ENCODE measurements at regions not wholly inside any gene's neighbourhood (a gene's known extent, or its start where the extent isn't known, plus 50 kb on each side); places are given as distances from the start of the nearest gene placed in this dataset.

- no peak overlapping the region for H3K27ac ChIP-seq (ENCODE audit: low read depth in 1 of 2, low read length in 1 of 2)
- no peaks in the 10 kb centered on the region for H3K4me1 ChIP-seq (ENCODE audit: control insufficient read depth in 5 of 5, insufficient read depth in 5 of 5, low read length in 5 of 5)
- DNase-seq (no peak), ATAC-seq (ENCODE audit: insufficient read depth, low FRiP score) (no peak)
- WGBS, 2 donors: 86 to 94% methylated on average over 6 of the region's 6 CpGs
- TF ChIP-seq CTCF (IDR thresholded peaks at IDR 0.05; ENCODE audit: control extremely low read depth, extremely low read depth): no peak
- no peaks in the 10 kb centered on the region for H3K36me3 ChIP-seq (ENCODE audit: control insufficient read depth in 4 of 4, insufficient read depth in 4 of 4, low read length in 4 of 4)
- no peak overlapping the region for H3K9ac ChIP-seq (ENCODE audit: insufficient read depth in 1 of 2, low read length in 2 of 2)
- no peaks in the 10 kb centered on the region for H3K9me3 ChIP-seq (ENCODE audit: control insufficient read depth in 4 of 4, insufficient read depth in 3 of 4, low read length in 3 of 4)
- H3K4me3 ChIP-seq: no peak overlapping the region
- H3K27me3 ChIP-seq (ENCODE audit: control insufficient read depth in 3 of 3, insufficient read depth in 3 of 3, low read length in 2 of 3): no peaks in the 10 kb centered on the region
Observed at GRCh38 chr7:10798044-10798443, 175.6 kb upstream of the PHF14 start.

- Histone ChIP-seq H3K9me3 (ENCODE audit: control insufficient read depth in 4 of 4, insufficient read depth in 3 of 4, low read length in 3 of 4) (no peaks in the 10 kb centered on the region), H3K27ac (ENCODE audit: low read depth in 1 of 2, low read length in 1 of 2) (no peak overlapping the region), H3K27me3 (ENCODE audit: control insufficient read depth in 3 of 3, insufficient read depth in 3 of 3, low read length in 2 of 3) (no peaks in the 10 kb centered on the region), H3K9ac (ENCODE audit: insufficient read depth in 1 of 2, low read length in 2 of 2) (no peak overlapping the region), H3K4me1 (ENCODE audit: control insufficient read depth in 5 of 5, insufficient read depth in 5 of 5, low read length in 5 of 5) (no peaks in the 10 kb centered on the region), H3K36me3 (ENCODE audit: control insufficient read depth in 4 of 4, insufficient read depth in 4 of 4, low read length in 4 of 4) (no peaks in the 10 kb centered on the region), H3K4me3 (no peak overlapping the region)
- ATAC-seq (ENCODE audit: insufficient read depth, low FRiP score) (no peak), DNase-seq (no peak)
- TF ChIP-seq CTCF (IDR thresholded peaks at IDR 0.05; ENCODE audit: control extremely low read depth, extremely low read depth): no peak
- WGBS, 2 donors: 93 to 94% methylated on average over 5 of the region's 5 CpGs
Observed at GRCh38 chr7:10799475-10799874, 174.2 kb upstream of the PHF14 start.

GRCh38 chr7:10802011-10802410 lies 171.7 kb upstream of the PHF14 start:
- TF ChIP-seq CTCF (IDR thresholded peaks at IDR 0.05; ENCODE audit: control extremely low read depth, extremely low read depth): no peak
- Histone ChIP-seq H3K36me3 (ENCODE audit: control insufficient read depth in 4 of 4, insufficient read depth in 4 of 4, low read length in 4 of 4) (no peaks in the 10 kb centered on the region), H3K27me3 (ENCODE audit: control insufficient read depth in 3 of 3, insufficient read depth in 3 of 3, low read length in 2 of 3) (no peaks in the 10 kb centered on the region), H3K9ac (ENCODE audit: insufficient read depth in 1 of 2, low read length in 2 of 2) (no peak overlapping the region), H3K9me3 (ENCODE audit: control insufficient read depth in 4 of 4, insufficient read depth in 3 of 4, low read length in 3 of 4) (no peaks in the 10 kb centered on the region), H3K4me1 (ENCODE audit: control insufficient read depth in 5 of 5, insufficient read depth in 5 of 5, low read length in 5 of 5) (no peaks in the 10 kb centered on the region), H3K4me3 (no peak overlapping the region), H3K27ac (ENCODE audit: low read depth in 1 of 2, low read length in 1 of 2) (no peak overlapping the region)
- ATAC-seq (ENCODE audit: insufficient read depth, low FRiP score): no peak
- no peak for DNase-seq
- WGBS, 2 donors: 86 to 93% methylated on average over 4 of the region's 4 CpGs

- H3K4me3 ChIP-seq: no peak overlapping the region
- no peaks in the 10 kb centered on the region for H3K36me3 ChIP-seq (ENCODE audit: control insufficient read depth in 4 of 4, insufficient read depth in 4 of 4, low read length in 4 of 4)
- no peak for DNase-seq
- no peak overlapping the region for H3K27ac ChIP-seq (ENCODE audit: low read depth in 1 of 2, low read length in 1 of 2)
- no peak for ATAC-seq (ENCODE audit: insufficient read depth, low FRiP score)
- H3K27me3 ChIP-seq (ENCODE audit: control insufficient read depth in 3 of 3, insufficient read depth in 3 of 3, low read length in 2 of 3): no peaks in the 10 kb centered on the region
- H3K9me3 ChIP-seq (ENCODE audit: control insufficient read depth in 4 of 4, insufficient read depth in 3 of 4, low read length in 3 of 4): no peaks in the 10 kb centered on the region
- WGBS, 2 donors: 86 to 93% methylated on average over 2 of the region's 2 CpGs
- no peak for TF ChIP-seq CTCF (IDR thresholded peaks at IDR 0.05; ENCODE audit: control extremely low read depth, extremely low read depth)
- H3K4me1 ChIP-seq (ENCODE audit: control insufficient read depth in 5 of 5, insufficient read depth in 5 of 5, low read length in 5 of 5): no peaks in the 10 kb centered on the region
- H3K9ac ChIP-seq (ENCODE audit: insufficient read depth in 1 of 2, low read length in 2 of 2): no peak overlapping the region
Observed at GRCh38 chr7:10802526-10802925, 171.1 kb upstream of the PHF14 start.
